Endothelial cell of umbilical vein (primary cell): ENCODE measurements at regions not wholly inside any gene's neighbourhood (a gene's known extent, or its start where the extent isn't known, plus 50 kb on each side); places are given as distances from the start of the nearest gene placed in this dataset.

Experiments used
- POLR2AphosphoS5 ChIP-seq: IDR thresholded peaks from 2 replicates; pipeline ENCODE4 v1.6.1; 2012; ENCODE audit warnings: low read depth, mild to moderate bottlenecking, control low read depth, low read length, moderate library complexity; ENCODE audit not compliant: insufficient read depth
- TF ChIP-seq, protein P1 (sequence below), 2 donors: IDR thresholded peaks; 1 replicate in 1 of 2; 2 replicates in 1 of 2; pipeline ENCODE4 v1.5.1; 2011; ENCODE audit warnings: low read length in 2 of 2, mild to moderate bottlenecking in 2 of 2, moderate library complexity in 2 of 2, control low read depth in 1 of 2, inconsistent platforms in 1 of 2, low read depth in 1 of 2; ENCODE audit not compliant: insufficient read depth in 1 of 2; ENCODE audit errors: extremely low read depth in 1 of 2

DNA sequence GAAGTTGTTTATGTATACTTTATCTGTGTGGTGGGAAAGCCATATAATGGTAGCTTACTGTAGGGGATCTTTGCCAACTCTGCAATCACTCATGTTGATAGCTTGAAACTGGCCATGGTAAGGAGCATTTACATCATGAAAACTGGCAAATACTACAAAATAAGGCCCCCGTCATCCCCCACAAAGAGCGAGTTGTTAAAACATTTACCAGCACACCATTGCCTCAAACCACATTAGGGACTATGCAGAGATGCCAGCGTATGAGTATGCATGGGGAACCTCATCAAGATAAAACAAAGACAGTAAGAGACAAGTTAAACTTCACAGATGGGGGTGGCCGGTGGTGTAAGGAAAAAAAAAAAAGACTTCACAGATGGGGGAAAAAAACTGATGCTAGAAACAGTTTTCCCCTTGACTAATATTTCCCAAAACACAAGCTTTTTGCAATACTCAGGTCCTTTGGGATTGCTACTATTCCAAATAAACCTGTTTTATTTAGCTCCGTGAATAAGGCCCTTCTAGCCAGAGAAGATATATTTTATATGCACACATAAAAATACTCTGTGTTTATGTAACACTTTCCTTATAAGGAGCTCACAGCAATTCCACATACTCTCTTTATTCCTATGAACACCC lies 70.6 kb upstream of the SERP2 start:
- TF ChIP-seq POLR2AphosphoS5, result no peak
- TF ChIP-seq, protein P1, sequence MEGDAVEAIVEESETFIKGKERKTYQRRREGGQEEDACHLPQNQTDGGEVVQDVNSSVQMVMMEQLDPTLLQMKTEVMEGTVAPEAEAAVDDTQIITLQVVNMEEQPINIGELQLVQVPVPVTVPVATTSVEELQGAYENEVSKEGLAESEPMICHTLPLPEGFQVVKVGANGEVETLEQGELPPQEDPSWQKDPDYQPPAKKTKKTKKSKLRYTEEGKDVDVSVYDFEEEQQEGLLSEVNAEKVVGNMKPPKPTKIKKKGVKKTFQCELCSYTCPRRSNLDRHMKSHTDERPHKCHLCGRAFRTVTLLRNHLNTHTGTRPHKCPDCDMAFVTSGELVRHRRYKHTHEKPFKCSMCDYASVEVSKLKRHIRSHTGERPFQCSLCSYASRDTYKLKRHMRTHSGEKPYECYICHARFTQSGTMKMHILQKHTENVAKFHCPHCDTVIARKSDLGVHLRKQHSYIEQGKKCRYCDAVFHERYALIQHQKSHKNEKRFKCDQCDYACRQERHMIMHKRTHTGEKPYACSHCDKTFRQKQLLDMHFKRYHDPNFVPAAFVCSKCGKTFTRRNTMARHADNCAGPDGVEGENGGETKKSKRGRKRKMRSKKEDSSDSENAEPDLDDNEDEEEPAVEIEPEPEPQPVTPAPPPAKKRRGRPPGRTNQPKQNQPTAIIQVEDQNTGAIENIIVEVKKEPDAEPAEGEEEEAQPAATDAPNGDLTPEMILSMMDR (IDR thresholded peaks at IDR 0.05; ENCODE audit: extremely low read depth in 1 of 2, insufficient read depth in 1 of 2, low read depth in 1 of 2, low read length in 2 of 2), result no peak
